Kidney capillary endothelial cell (primary cell): ENCODE measurements at regions not wholly inside any gene's neighbourhood (a gene's known extent, or its start where the extent isn't known, plus 50 kb on each side); places are given as distances from the start of the nearest gene placed in this dataset.

Source experiments
- DNase-seq: peaks from one replicate; pipeline ENCODE4 v3.0.0-alpha.2; 2018; ENCODE audit warnings: low spot score

GRCh38 chr20:56957737-56958553 is 308.5 kb downstream of the BMP7 start:
- DNase-seq: no peak

GRCh38 chr20:56964901-56965300 is 301.5 kb downstream of the BMP7 start:
- DNase-seq: no peak

GRCh38 chr20:56967916-56968315 is 298.5 kb downstream of the BMP7 start:
- no peak for DNase-seq

- DNase-seq: no peak
Observed at GRCh38 chr20:56968376-56969048, 297.9 kb downstream of the BMP7 start.

GRCh38 chr20:56974499-56975250 is 291.8 kb downstream of the BMP7 start:
- peak; percentile 33 for DNase-seq

- no peak for DNase-seq
Observed at GRCh38 chr20:56975838-56976237, 290.6 kb downstream of the BMP7 start.

- DNase-seq: no peak
Observed at GRCh38 chr20:56976336-56976735, 290.1 kb downstream of the BMP7 start.

- DNase-seq: no peak
Observed at GRCh38 chr20:56978475-56978874, 288.0 kb downstream of the BMP7 start.

- DNase-seq: no peak
Observed at GRCh38 chr20:56979125-56979524, 287.3 kb downstream of the BMP7 start.

GRCh38 chr20:56981301-56981700 is 285.1 kb downstream of the BMP7 start:
- no peak for DNase-seq

- DNase-seq: no peak
Observed at GRCh38 chr20:56983813-56984212, 282.6 kb downstream of the BMP7 start.

- no peak for DNase-seq
Observed at GRCh38 chr20:56985066-56985685, 281.3 kb downstream of the BMP7 start.

GRCh38 chr20:56986476-56986875 is 280.0 kb downstream of the BMP7 start:
- DNase-seq: no peak

- no peak for DNase-seq
Observed at GRCh38 chr20:56986931-56987720, 279.3 kb downstream of the BMP7 start.

- no peak for DNase-seq
Observed at GRCh38 chr20:56987986-56988385, 278.5 kb downstream of the BMP7 start.

GRCh38 chr20:56988446-56988845 is 278.0 kb downstream of the BMP7 start:
- no peak for DNase-seq

GRCh38 chr20:56989516-56989915 is 276.9 kb downstream of the BMP7 start:
- no peak for DNase-seq

- DNase-seq: no peak
Observed at GRCh38 chr20:56993020-56993559, 273.4 kb downstream of the BMP7 start.

- DNase-seq: no peak
Observed at GRCh38 chr20:56994006-56994405, 272.4 kb downstream of the BMP7 start.

GRCh38 chr20:56995149-56995548 is 271.3 kb downstream of the BMP7 start:
- no peak for DNase-seq

GRCh38 chr20:56995635-56996075 is 270.8 kb downstream of the BMP7 start:
- no peak for DNase-seq
